Transverse colon (tissue), 4 donors: ENCODE measurements at regions not wholly inside any gene's neighbourhood (a gene's known extent, or its start where the extent isn't known, plus 50 kb on each side); places are given as distances from the start of the nearest gene placed in this dataset.

ENCODE experiments used
- EP300 ChIP-seq: sonication (generic); formaldehyde crosslinking; IDR thresholded peaks from one replicate; pipeline ENCODE4 v1.6.1; 2017; ENCODE audit warnings: antibody characterized with exemption, low read depth
- POLR2A ChIP-seq: fragments of 450-650 bp; IDR thresholded peaks from one replicate; pipeline ENCODE4 v1.6.1; 2016; ENCODE audit warnings: antibody characterized with exemption, mild to moderate bottlenecking, moderate library complexity
- POLR2AphosphoS5 ChIP-seq, 3 donors: sonication (generic); formaldehyde crosslinking; IDR thresholded peaks; one replicate each; pipeline ENCODE4 v1.6.1; 2016; ENCODE audit warnings: antibody characterized with exemption in 3 of 3
- TF ChIP-seq, protein P1 (sequence below), 5 experiments: fragments of 200-600 bp in 3 of 5; fragments of 450-650 bp in 2 of 5; sonication (generic) in 3 of 5; IDR thresholded peaks; 1 replicate in 2 of 5; 2 replicates in 3 of 5; pipeline ENCODE4 v1.5.1; 2016 to 2017; ENCODE audit warnings: antibody characterized with exemption in 5 of 5, inconsistent platforms in 3 of 5, mild to moderate bottlenecking in 2 of 5, moderate library complexity in 1 of 5

GRCh38 chr19:28706693-28707092, 506.3 kb downstream of the UQCRFS1 start:
- TF ChIP-seq, protein P1, sequence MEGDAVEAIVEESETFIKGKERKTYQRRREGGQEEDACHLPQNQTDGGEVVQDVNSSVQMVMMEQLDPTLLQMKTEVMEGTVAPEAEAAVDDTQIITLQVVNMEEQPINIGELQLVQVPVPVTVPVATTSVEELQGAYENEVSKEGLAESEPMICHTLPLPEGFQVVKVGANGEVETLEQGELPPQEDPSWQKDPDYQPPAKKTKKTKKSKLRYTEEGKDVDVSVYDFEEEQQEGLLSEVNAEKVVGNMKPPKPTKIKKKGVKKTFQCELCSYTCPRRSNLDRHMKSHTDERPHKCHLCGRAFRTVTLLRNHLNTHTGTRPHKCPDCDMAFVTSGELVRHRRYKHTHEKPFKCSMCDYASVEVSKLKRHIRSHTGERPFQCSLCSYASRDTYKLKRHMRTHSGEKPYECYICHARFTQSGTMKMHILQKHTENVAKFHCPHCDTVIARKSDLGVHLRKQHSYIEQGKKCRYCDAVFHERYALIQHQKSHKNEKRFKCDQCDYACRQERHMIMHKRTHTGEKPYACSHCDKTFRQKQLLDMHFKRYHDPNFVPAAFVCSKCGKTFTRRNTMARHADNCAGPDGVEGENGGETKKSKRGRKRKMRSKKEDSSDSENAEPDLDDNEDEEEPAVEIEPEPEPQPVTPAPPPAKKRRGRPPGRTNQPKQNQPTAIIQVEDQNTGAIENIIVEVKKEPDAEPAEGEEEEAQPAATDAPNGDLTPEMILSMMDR (IDR thresholded peaks at IDR 0.05): no peak
- TF ChIP-seq POLR2A (no peak), POLR2AphosphoS5 (IDR thresholded peaks at IDR 0.05) (no peak), EP300 (no peak)
